ENCODE measurements at regions not wholly inside any gene's neighbourhood (a gene's known extent, or its start where the extent isn't known, plus 50 kb on each side); places are given as distances from the start of the nearest gene placed in this dataset.

DNA sequence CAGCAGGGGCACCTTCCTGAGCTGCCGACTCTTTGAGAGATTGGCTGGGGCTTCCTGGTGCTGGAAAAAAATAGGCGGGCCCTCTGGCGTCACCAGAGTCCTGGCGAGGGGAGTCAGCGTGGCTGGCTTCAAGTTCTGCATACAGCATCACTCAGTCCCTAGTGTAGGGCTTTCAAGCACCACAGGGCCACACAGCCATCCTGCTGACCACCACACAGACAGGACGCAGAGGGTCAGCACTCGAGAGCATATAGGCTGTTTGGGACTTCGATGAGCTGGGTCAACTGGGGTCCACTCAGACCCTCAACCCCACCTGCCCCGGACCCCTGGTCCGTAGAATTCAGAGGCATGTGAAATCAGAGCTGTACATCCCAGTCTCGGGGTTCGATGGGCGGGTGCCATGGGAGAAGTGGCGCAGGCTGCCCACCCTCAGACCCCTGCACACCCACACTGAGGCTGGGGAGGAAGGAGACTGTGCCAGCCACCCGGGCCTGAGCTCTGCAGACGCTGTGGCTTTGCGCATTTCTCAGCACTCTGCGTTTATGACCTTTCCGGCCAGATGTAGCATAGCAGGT lies 1131.9 kb downstream of the BRD1 start:
- intact Hi-C loops (cut with micrococcal nuclease; ENCODE audit: unreplicated experiment) (no loop called here), in situ Hi-C loops (cut with HindIII; ENCODE audit: low pct_unique_long_range_greater_than_20kb, low sequenced_read_pairs) (no loop called here)
- no peak for ATAC-seq
- BruUV-seq (replicated peaks), result no TSS peak
- TF ChIP-seq TCF7L2 (IDR thresholded peaks at IDR 0.05; ENCODE audit: low read depth, low read length) (no peak), POLR2AphosphoS5 (IDR thresholded peaks at IDR 0.05; ENCODE audit: low read depth, low read length) (no peak), SIN3A (IDR thresholded peaks at IDR 0.05; ENCODE audit: borderline replicate concordance, insufficient read depth, low read depth, low read length) (no peak)
- TF ChIP-seq, protein P1, sequence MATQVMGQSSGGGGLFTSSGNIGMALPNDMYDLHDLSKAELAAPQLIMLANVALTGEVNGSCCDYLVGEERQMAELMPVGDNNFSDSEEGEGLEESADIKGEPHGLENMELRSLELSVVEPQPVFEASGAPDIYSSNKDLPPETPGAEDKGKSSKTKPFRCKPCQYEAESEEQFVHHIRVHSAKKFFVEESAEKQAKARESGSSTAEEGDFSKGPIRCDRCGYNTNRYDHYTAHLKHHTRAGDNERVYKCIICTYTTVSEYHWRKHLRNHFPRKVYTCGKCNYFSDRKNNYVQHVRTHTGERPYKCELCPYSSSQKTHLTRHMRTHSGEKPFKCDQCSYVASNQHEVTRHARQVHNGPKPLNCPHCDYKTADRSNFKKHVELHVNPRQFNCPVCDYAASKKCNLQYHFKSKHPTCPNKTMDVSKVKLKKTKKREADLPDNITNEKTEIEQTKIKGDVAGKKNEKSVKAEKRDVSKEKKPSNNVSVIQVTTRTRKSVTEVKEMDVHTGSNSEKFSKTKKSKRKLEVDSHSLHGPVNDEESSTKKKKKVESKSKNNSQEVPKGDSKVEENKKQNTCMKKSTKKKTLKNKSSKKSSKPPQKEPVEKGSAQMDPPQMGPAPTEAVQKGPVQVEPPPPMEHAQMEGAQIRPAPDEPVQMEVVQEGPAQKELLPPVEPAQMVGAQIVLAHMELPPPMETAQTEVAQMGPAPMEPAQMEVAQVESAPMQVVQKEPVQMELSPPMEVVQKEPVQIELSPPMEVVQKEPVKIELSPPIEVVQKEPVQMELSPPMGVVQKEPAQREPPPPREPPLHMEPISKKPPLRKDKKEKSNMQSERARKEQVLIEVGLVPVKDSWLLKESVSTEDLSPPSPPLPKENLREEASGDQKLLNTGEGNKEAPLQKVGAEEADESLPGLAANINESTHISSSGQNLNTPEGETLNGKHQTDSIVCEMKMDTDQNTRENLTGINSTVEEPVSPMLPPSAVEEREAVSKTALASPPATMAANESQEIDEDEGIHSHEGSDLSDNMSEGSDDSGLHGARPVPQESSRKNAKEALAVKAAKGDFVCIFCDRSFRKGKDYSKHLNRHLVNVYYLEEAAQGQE (IDR thresholded peaks at IDR 0.05; ENCODE audit: insufficient read depth in 1 of 2, low read depth in 2 of 2, low read length in 1 of 2), result no peak
- TF ChIP-seq, protein P2, sequence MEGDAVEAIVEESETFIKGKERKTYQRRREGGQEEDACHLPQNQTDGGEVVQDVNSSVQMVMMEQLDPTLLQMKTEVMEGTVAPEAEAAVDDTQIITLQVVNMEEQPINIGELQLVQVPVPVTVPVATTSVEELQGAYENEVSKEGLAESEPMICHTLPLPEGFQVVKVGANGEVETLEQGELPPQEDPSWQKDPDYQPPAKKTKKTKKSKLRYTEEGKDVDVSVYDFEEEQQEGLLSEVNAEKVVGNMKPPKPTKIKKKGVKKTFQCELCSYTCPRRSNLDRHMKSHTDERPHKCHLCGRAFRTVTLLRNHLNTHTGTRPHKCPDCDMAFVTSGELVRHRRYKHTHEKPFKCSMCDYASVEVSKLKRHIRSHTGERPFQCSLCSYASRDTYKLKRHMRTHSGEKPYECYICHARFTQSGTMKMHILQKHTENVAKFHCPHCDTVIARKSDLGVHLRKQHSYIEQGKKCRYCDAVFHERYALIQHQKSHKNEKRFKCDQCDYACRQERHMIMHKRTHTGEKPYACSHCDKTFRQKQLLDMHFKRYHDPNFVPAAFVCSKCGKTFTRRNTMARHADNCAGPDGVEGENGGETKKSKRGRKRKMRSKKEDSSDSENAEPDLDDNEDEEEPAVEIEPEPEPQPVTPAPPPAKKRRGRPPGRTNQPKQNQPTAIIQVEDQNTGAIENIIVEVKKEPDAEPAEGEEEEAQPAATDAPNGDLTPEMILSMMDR (IDR thresholded peaks at IDR 0.05), result no peak
- POLR2A ChIA-PET, result no interaction called here
- no peak for DNase-seq (ENCODE audit: low read depth, low spot score)
- H3K27me3 ChIP-seq (ENCODE audit: control insufficient read depth, insufficient read depth, low read length), result no peaks in the 10 kb centered on the region
- no peaks in the 10 kb centered on the region for H3K36me3 ChIP-seq (ENCODE audit: control insufficient read depth, insufficient read depth, low read length)
- no peaks in the 10 kb centered on the region for H3K4me1 ChIP-seq (ENCODE audit: control insufficient read depth, insufficient read depth, low read length)
- no peak overlapping the region for H3K27ac ChIP-seq (ENCODE audit: low read length)
- H3K9me3 ChIP-seq (ENCODE audit: control insufficient read depth, insufficient read depth, low read depth, low read length), result no peaks in the 10 kb centered on the region
- no peak overlapping the region for H3K4me3 ChIP-seq (ENCODE audit: low read depth in 2 of 2, low read length in 2 of 2)
- CTCF ChIA-PET, result no interaction called here

DNA sequence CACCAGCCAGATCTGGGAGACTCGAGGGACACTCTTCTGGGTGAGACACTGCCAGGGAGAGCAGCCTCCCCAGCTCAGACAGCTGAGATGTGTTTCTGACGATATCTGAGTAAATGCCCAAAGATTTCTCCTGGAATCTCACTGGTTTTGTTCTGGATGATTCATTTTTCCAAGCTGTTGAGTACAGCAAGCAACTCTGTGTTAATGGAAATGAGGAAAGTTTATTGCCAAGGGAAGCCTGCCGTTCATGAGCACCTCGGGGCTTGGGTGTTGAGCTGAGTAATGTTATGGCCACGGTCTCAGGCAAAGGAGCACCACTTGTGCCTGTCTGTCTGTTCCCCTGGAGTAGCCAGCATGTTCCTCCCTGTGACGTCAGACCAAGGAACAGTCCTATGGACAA lies 1132.4 kb downstream of the BRD1 start:
- intact Hi-C loops (cut with micrococcal nuclease; ENCODE audit: unreplicated experiment) (no loop called here), in situ Hi-C loops (cut with HindIII; ENCODE audit: low pct_unique_long_range_greater_than_20kb, low sequenced_read_pairs) (no loop called here)
- Histone ChIP-seq H3K9me3 (ENCODE audit: control insufficient read depth, insufficient read depth, low read depth, low read length) (no peaks in the 10 kb centered on the region), H3K27ac (ENCODE audit: low read length) (no peak overlapping the region), H3K36me3 (ENCODE audit: control insufficient read depth, insufficient read depth, low read length) (no peaks in the 10 kb centered on the region), H3K4me1 (ENCODE audit: control insufficient read depth, insufficient read depth, low read length) (no peaks in the 10 kb centered on the region), H3K27me3 (ENCODE audit: control insufficient read depth, insufficient read depth, low read length) (no peaks in the 10 kb centered on the region), H3K4me3 (ENCODE audit: low read depth in 2 of 2, low read length in 2 of 2) (no peak overlapping the region)
- CTCF ChIA-PET, result no interaction called here
- ATAC-seq, result no peak
- POLR2A ChIA-PET, result no interaction called here
- BruUV-seq (replicated peaks), result no TSS peak
- TF ChIP-seq POLR2AphosphoS5 (IDR thresholded peaks at IDR 0.05; ENCODE audit: low read depth, low read length) (no peak), SIN3A (IDR thresholded peaks at IDR 0.05; ENCODE audit: borderline replicate concordance, insufficient read depth, low read depth, low read length) (no peak), TCF7L2 (IDR thresholded peaks at IDR 0.05; ENCODE audit: low read depth, low read length) (no peak)
- TF ChIP-seq, protein P1 (IDR thresholded peaks at IDR 0.05; ENCODE audit: insufficient read depth in 1 of 2, low read depth in 2 of 2, low read length in 1 of 2), result no peak
- TF ChIP-seq, protein P2 (IDR thresholded peaks at IDR 0.05), result no peak
- DNase-seq (ENCODE audit: low read depth, low spot score), result no peak

Measured in Panc1 (cell line).